GM12878 (cell line): ENCODE measurements at regions not wholly inside any gene's neighbourhood (a gene's known extent, or its start where the extent isn't known, plus 50 kb on each side); places are given as distances from the start of the nearest gene placed in this dataset.

ENCODE experiments used
- ATAC-seq: fragments of 200-7000 bp; cut with Tn5 transposase; 3 replicates; pipeline ENCODE4 v1.9.1; 2020; ENCODE audit warnings: mild to moderate bottlenecking, moderate library complexity
- BruUV-seq: library from RNA; stranded (reverse); fragments of 400-500 nt; replicated peaks from 2 replicates; lab custom pipeline; 2021; lab: Mats Ljungman, UMichigan
- CTCF ChIA-PET: fragments of 300-600 bp; sonication (Branson Sonifier 250); formaldehyde crosslinking; extraction: SDS; loops from one replicate; lab custom pipeline; 2021; ENCODE audit warnings: inconsistent platforms; lab: Yijun Ruan, JAX
- POLR2A ChIA-PET: fragments of 350-600 bp; formaldehyde crosslinking; extraction: SDS; loops from one replicate; lab custom pipeline; 2021; ENCODE audit warnings: inconsistent platforms; lab: Charles Lee
- RAD21 ChIA-PET: fragments of 300-600 bp; sonication (Branson Sonifier 250); formaldehyde crosslinking; loops from one replicate; lab custom pipeline; 2023; ENCODE audit warnings: antibody characterized with exemption; ENCODE audit not compliant: unreplicated experiment; lab: Charles Lee
- SMC1A ChIA-PET: fragments of 300-600 bp; sonication (Branson Sonifier 250); formaldehyde crosslinking; loops from one replicate; lab custom pipeline; 2023; ENCODE audit not compliant: unreplicated experiment, uncharacterized antibody; lab: Charles Lee
- DNase-seq: peaks from one replicate; pipeline ENCODE4 v3.0.0-alpha.2; 2011; ENCODE audit warnings: low read depth, low spot score
- FAIRE-seq: peaks from 3 replicates; lab custom pipeline; 2011; peaks lifted over from hg19 to GRCh38; lab: Jason Lieb, UNC
- H2AFZ ChIP-seq: 2 replicates; pipeline ENCODE4 v1.6.0; 2011; ENCODE audit warnings: low read depth, low read length, control low read depth; ENCODE audit not compliant: control insufficient read depth
- H3K27ac ChIP-seq: 2 replicates; pipeline ENCODE4 v1.5.1; 2011; ENCODE audit warnings: control low read depth; ENCODE audit not compliant: control insufficient read depth, insufficient read depth
- H3K27me3 ChIP-seq, 2 experiments: replicated peaks in 1 of 2; 2 replicates each; pipeline versions ENCODE4 v1.6.0 to v1.6.1; 2011; ENCODE audit warnings: low read length in 1 of 2; ENCODE audit not compliant: control insufficient read depth in 2 of 2, insufficient read depth in 2 of 2
- H3K36me3 ChIP-seq, 2 experiments: 2 replicates each; pipeline ENCODE4 v1.5.1; 2011; ENCODE audit warnings: low read length in 1 of 2; ENCODE audit not compliant: control insufficient read depth in 2 of 2, insufficient read depth in 2 of 2
- H3K4me1 ChIP-seq: 2 replicates; pipeline ENCODE4 v1.6.1; 2011; ENCODE audit warnings: mild to moderate bottlenecking, low read length, moderate library complexity, mixed read lengths; ENCODE audit not compliant: control insufficient read depth, insufficient read depth
- H3K4me2 ChIP-seq: 2 replicates; pipeline ENCODE4 v1.6.0; 2011; ENCODE audit warnings: control low read depth; ENCODE audit not compliant: control insufficient read depth, insufficient read depth
- H3K4me3 ChIP-seq: fragments of 200-600 bp; sonication (generic); 2 replicates; pipeline ENCODE4 v1.5.1; 2016
- H3K79me2 ChIP-seq: 2 replicates; pipeline ENCODE4 v1.6.0; 2011; ENCODE audit warnings: low read length; ENCODE audit not compliant: control insufficient read depth, insufficient read depth
- H3K9ac ChIP-seq: 2 replicates; pipeline ENCODE4 v1.8.0; 2011; ENCODE audit warnings: low read length, control low read depth, mixed read lengths; ENCODE audit not compliant: control insufficient read depth, insufficient read depth
- H3K9me3 ChIP-seq: replicated peaks from 3 replicates; pipeline ENCODE4 v1.5.1; 2011; ENCODE audit warnings: mild to moderate bottlenecking, low read length; ENCODE audit not compliant: control insufficient read depth, insufficient read depth
- H4K20me1 ChIP-seq: 2 replicates; pipeline ENCODE4 v1.6.0; 2011; ENCODE audit not compliant: control insufficient read depth, insufficient read depth
- EGR1 ChIP-seq, 2 experiments: IDR thresholded peaks; 1 replicate in 1 of 2; 2 replicates in 1 of 2; pipeline ENCODE4 v1.6.1; 2011 to 2012; ENCODE audit warnings: low read depth in 2 of 2, low read length in 2 of 2, borderline replicate concordance in 1 of 2, mild to moderate bottlenecking in 1 of 2, moderate library complexity in 1 of 2
- ESRRA ChIP-seq: IDR thresholded peaks from 2 replicates; pipeline ENCODE4 v1.6.1; 2012; ENCODE audit warnings: mild to moderate bottlenecking, low read length, improper control_type of control experiment
- MYB ChIP-seq: fragments of 150-350 bp; IDR thresholded peaks from 2 replicates; pipeline ENCODE4 v1.6.1; 2014; ENCODE audit warnings: mild to moderate bottlenecking, low read depth, low read length, borderline replicate concordance
- NR2F1 ChIP-seq: fragments of 450-650 bp; conservative IDR thresholded peaks from 2 replicates; pipeline ENCODE4 v1.6.1; 2017; ENCODE audit warnings: mild to moderate bottlenecking
- PML ChIP-seq: IDR thresholded peaks from 2 replicates; pipeline ENCODE4 v1.6.1; 2012; ENCODE audit warnings: low read length, inconsistent platforms
- RFX5 ChIP-seq: IDR thresholded peaks from 2 replicates; pipeline ENCODE4 v1.6.1; 2011; ENCODE audit warnings: low read depth, low read length, improper control_type of control experiment
- WGBS: methylation state at CpG from one replicate; pipeline ENCODE4 v1.1.6; 2016; ENCODE audit warnings: low lambda C conversion rate; ENCODE audit not compliant: insufficient replicate concordance, insufficient coverage; ENCODE audit errors: missing lambda C conversion rate; 5-methylcytosine and 5-hydroxymethylcytosine counted together
- in situ Hi-C: fragments of 300-500 bp; cut with MboI; formaldehyde crosslinking; loops from 9 replicates; pipeline ENCODE4 v1.14.3; 2018; ENCODE audit warnings: mixed read lengths
- intact Hi-C: fragments of 100-400 bp; cut with micrococcal nuclease; formaldehyde crosslinking; loops from one replicate; pipeline ENCODE4 v1.14.2; 2022; ENCODE audit not compliant: unreplicated experiment
- TF ChIP-seq, protein P1 (sequence below): fragments of 450-650 bp; IDR thresholded peaks from 2 replicates; pipeline ENCODE4 v1.6.1; 2018; ENCODE audit warnings: mild to moderate bottlenecking, low read depth, moderate library complexity; ENCODE audit not compliant: partially characterized antibody
- TF ChIP-seq, protein P2 (sequence below): fragments of 450-650 bp; conservative IDR thresholded peaks from 2 replicates; pipeline ENCODE4 v1.6.1; 2017; ENCODE audit warnings: mild to moderate bottlenecking, moderate library complexity
- TF ChIP-seq, protein P3 (sequence below): fragments of 450-650 bp; IDR thresholded peaks from 2 replicates; pipeline ENCODE4 v1.6.1; 2017; ENCODE audit warnings: antibody characterized with exemption, mild to moderate bottlenecking, moderate library complexity
- TF ChIP-seq, protein P4 (sequence below): fragments of 450-650 bp; IDR thresholded peaks from 2 replicates; pipeline ENCODE4 v1.6.1; 2017; ENCODE audit warnings: mild to moderate bottlenecking, low read depth, inconsistent platforms; ENCODE audit not compliant: poor library complexity, severe bottlenecking

DNA sequence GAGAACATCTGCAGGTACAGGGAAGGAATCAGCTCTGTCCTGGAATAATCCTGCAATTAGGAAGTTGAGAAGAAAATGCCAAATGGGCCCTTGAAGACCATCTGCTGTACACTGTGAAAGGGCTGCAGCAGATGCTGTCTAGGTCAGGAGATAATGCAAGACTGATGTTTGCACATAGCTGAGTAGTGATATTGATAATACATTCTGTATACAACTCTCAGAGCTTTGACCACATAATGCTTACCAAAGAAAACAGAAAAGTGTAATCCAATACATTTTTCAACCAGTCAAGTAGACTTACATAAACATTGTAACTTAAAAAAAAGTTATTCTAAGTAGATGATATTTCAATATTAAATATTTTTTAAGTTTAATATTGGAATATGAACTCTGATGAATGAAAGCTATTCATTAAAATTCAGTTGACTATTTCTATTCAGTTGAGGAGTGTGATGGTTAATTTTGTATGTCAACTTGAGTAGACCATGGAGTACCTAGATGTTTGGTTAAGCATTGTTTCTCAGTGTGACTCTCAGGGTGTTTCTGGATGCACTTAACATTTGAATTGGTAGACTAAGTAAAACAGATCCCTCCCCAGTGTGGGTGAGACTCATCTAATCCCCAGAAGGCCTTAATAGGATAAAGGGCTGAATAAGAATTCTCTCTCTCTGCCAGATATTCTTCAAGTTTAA is 380.1 kb upstream of the PRR16 start (continued):
- TF ChIP-seq EGR1 (IDR thresholded peaks at IDR 0.05; ENCODE audit: borderline replicate concordance in 1 of 2, low read depth in 2 of 2, low read length in 2 of 2) (no peak), PML (no peak), ESRRA (no peak)
- TF ChIP-seq, all 136 proteins: peak for 0

DNA sequence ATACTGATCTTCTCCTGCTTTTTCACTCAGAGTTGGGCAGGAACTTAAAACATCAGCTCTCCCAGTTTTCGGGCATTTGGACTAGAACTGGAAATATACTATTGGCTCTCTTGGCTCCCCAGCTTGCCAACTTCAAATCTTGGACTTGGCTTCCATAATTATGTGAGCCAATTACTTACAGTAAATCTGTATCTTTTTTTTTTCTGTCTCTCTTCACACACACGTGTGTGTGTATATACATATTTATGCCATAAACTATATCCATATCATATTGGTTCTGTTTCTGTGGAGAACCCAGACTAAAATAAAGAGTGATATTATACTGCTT is 379.6 kb upstream of the PRR16 start:
- no peak overlapping the region for H2AFZ ChIP-seq
- in situ Hi-C loops: no loop called here
- ATAC-seq: no peak
- BruUV-seq: no TSS peak
- H4K20me1 ChIP-seq: no peaks in the 10 kb centered on the region
- TF ChIP-seq NR2F1: no peak
- TF ChIP-seq, protein P1, sequence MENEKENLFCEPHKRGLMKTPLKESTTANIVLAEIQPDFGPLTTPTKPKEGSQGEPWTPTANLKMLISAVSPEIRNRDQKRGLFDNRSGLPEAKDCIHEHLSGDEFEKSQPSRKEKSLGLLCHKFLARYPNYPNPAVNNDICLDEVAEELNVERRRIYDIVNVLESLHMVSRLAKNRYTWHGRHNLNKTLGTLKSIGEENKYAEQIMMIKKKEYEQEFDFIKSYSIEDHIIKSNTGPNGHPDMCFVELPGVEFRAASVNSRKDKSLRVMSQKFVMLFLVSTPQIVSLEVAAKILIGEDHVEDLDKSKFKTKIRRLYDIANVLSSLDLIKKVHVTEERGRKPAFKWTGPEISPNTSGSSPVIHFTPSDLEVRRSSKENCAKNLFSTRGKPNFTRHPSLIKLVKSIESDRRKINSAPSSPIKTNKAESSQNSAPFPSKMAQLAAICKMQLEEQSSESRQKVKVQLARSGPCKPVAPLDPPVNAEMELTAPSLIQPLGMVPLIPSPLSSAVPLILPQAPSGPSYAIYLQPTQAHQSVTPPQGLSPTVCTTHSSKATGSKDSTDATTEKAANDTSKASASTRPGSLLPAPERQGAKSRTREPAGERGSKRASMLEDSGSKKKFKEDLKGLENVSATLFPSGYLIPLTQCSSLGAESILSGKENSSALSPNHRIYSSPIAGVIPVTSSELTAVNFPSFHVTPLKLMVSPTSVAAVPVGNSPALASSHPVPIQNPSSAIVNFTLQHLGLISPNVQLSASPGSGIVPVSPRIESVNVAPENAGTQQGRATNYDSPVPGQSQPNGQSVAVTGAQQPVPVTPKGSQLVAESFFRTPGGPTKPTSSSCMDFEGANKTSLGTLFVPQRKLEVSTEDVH: no peak
- TF ChIP-seq, protein P2, sequence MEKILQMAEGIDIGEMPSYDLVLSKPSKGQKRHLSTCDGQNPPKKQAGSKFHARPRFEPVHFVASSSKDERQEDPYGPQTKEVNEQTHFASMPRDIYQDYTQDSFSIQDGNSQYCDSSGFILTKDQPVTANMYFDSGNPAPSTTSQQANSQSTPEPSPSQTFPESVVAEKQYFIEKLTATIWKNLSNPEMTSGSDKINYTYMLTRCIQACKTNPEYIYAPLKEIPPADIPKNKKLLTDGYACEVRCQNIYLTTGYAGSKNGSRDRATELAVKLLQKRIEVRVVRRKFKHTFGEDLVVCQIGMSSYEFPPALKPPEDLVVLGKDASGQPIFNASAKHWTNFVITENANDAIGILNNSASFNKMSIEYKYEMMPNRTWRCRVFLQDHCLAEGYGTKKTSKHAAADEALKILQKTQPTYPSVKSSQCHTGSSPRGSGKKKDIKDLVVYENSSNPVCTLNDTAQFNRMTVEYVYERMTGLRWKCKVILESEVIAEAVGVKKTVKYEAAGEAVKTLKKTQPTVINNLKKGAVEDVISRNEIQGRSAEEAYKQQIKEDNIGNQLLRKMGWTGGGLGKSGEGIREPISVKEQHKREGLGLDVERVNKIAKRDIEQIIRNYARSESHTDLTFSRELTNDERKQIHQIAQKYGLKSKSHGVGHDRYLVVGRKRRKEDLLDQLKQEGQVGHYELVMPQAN: no peak
- TF ChIP-seq, protein P3, sequence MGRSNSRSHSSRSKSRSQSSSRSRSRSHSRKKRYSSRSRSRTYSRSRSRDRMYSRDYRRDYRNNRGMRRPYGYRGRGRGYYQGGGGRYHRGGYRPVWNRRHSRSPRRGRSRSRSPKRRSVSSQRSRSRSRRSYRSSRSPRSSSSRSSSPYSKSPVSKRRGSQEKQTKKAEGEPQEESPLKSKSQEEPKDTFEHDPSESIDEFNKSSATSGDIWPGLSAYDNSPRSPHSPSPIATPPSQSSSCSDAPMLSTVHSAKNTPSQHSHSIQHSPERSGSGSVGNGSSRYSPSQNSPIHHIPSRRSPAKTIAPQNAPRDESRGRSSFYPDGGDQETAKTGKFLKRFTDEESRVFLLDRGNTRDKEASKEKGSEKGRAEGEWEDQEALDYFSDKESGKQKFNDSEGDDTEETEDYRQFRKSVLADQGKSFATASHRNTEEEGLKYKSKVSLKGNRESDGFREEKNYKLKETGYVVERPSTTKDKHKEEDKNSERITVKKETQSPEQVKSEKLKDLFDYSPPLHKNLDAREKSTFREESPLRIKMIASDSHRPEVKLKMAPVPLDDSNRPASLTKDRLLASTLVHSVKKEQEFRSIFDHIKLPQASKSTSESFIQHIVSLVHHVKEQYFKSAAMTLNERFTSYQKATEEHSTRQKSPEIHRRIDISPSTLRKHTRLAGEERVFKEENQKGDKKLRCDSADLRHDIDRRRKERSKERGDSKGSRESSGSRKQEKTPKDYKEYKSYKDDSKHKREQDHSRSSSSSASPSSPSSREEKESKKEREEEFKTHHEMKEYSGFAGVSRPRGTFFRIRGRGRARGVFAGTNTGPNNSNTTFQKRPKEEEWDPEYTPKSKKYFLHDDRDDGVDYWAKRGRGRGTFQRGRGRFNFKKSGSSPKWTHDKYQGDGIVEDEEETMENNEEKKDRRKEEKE: no peak
- TF ChIP-seq RFX5: no peak
- TF ChIP-seq, protein P4, sequence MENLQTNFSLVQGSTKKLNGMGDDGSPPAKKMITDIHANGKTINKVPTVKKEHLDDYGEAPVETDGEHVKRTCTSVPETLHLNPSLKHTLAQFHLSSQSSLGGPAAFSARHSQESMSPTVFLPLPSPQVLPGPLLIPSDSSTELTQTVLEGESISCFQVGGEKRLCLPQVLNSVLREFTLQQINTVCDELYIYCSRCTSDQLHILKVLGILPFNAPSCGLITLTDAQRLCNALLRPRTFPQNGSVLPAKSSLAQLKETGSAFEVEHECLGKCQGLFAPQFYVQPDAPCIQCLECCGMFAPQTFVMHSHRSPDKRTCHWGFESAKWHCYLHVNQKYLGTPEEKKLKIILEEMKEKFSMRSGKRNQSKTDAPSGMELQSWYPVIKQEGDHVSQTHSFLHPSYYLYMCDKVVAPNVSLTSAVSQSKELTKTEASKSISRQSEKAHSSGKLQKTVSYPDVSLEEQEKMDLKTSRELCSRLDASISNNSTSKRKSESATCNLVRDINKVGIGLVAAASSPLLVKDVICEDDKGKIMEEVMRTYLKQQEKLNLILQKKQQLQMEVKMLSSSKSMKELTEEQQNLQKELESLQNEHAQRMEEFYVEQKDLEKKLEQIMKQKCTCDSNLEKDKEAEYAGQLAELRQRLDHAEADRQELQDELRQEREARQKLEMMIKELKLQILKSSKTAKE: no peak
- TF ChIP-seq MYB: no peak
- no peaks in the 10 kb centered on the region for H3K36me3 ChIP-seq
- ChIA-PET CTCF (no interaction called here), RAD21 (no interaction called here), SMC1A (no interaction called here), POLR2A (no interaction called here)
- no peaks in the 10 kb centered on the region for H3K79me2 ChIP-seq
- H3K4me1 ChIP-seq: no peaks in the 10 kb centered on the region
- H3K9me3 ChIP-seq: no peaks in the 10 kb centered on the region
- DNase-seq: no peak
- intact Hi-C loops: no loop called here
- no peak overlapping the region for H3K4me3 ChIP-seq
- H3K27me3 ChIP-seq: no peaks in the 10 kb centered on the region
- no peak for FAIRE-seq
- H3K9ac ChIP-seq: no peak overlapping the region
- no peak overlapping the region for H3K4me2 ChIP-seq
- H3K27ac ChIP-seq: no peak overlapping the region
- 28% methylated on average over 2 of the region's 2 CpGs for WGBS
